ENCODE measurements at regions not wholly inside any gene's neighbourhood (a gene's known extent, or its start where the extent isn't known, plus 50 kb on each side); places are given as distances from the start of the nearest gene placed in this dataset.
A peak's percentile ranks its signal among the peaks of the same experiment; 100 is the strongest.

DNA sequence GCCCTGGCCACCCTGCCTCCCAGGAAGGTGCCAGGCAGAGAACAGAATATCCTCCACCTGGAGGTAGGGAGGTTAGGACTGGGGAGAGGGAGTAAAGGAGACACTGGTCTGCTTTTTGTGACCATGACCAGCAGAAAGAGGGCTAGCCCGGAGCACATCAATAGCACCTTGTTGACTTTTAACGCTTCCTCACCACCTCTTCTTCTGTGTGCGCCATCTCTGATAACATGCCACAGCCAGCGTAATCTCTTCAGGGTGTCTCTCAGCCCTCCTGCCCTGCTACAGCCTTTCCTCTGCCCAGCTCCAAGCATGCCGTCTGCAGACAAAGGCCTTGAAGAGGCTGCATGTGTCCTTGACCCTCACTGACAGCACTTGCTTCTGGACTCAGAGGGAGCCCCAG lies 50.9 kb upstream of the GJA5 start:
- no peak for DNase-seq

- no peak for DNase-seq
Measured at GRCh38 chr1:147811751-147812150, 51.3 kb upstream of the GJA5 start.

DNA sequence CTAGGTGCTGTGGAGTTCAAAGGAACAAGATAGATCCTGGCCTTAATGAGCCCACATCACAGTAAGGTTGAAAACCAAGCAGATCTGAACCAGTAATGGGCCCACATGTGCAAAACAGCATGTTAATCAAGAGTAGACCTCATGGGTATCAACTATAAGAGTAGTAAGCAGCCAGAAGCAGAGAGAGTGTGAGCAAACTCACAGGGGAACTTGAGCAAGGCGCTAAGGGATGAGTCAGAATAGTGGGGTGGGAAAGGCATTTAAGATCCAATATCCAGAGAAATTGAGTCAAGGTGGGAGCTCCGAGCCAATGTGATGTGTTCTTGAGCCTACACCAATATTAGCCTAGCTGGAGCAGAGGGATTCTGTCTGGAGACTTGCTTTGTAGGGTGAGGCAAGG lies 52.4 kb upstream of the GJA5 start:
- DNase-seq, result no peak

DNA sequence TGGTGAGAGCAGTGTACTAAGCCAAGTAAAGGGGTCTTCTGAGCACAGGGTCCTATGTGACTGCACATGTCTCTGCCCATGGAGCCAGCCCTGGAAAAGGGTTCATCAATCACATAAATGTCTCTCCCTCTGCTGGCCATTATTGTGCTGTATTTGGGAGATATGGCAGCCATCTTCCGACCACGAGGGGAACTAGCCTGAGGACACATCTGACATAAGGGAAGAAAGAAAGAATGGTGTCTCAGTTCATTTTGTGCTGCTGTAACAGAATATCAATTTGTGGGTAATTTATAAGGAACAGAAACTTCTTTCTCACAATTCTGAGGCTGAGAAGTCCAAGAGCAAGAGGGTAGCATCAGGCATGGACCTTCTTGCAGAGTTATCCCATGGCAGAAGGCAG lies 55.1 kb upstream of the GJA5 start:
- DNase-seq, result no peak

- DNase-seq, result no peak
Measured at GRCh38 chr1:147820761-147821297, 60.4 kb upstream of the GJA5 start.

GRCh38 chr1:147821883-147822282 lies 61.5 kb upstream of the GJA5 start:
- DNase-seq, result peak in 4 of 51 donors; percentile 1 to 17 (median 10)

GRCh38 chr1:147822292-147822691 lies 61.9 kb upstream of the GJA5 start:
- DNase-seq, result no peak

GRCh38 chr1:147824001-147824400 lies 63.6 kb upstream of the GJA5 start:
- DNase-seq, result no peak

DNA sequence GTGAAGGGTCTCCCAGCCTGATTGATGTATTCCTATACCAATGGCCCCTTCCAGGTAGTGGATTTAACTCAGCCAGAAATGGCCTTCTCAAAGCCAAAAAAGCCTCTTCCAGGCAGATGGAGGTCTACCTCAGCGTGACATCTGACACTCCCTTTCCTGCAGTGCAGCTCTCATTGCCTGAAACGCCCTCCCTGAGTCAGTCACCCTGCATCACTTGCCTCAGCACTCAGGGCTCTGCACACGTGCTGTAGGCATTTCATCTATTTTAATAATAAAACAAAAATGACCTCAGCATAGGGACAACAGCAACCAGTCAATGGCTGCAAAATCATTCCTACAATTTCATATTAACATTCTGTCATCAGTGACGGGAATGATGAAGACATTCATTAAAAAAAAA lies 64.4 kb upstream of the GJA5 start:
- DNase-seq, result no peak

DNA sequence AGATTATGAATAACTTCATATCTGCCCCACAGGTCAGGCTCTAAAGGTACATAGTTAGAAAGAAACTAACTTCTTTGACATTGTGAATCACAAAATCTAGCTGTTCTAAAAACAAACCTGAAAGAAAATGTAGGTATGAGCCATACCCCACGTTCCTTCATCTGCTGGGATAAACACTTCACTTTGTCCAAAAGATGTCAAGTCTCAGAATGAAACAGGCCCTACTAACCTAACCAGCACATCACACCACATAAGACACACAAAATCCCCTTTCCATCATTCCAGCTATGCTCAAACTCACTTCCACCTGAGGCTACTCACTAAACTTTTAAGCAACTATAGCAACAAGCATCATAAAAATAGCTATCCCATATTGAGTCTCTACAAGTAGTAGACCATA lies 65.2 kb upstream of the GJA5 start:
- DNase-seq, result no peak

GRCh38 chr1:147826259-147826658 lies 65.9 kb upstream of the GJA5 start:
- DNase-seq, result no peak

GRCh38 chr1:147833231-147833860 lies 69.2 kb upstream of the GJA8 start:
- no peak for DNase-seq

- DNase-seq, result no peak
Measured at GRCh38 chr1:147834181-147834580, 68.4 kb upstream of the GJA8 start.

GRCh38 chr1:147834810-147835209 lies 67.8 kb upstream of the GJA8 start:
- no peak for DNase-seq

DNA sequence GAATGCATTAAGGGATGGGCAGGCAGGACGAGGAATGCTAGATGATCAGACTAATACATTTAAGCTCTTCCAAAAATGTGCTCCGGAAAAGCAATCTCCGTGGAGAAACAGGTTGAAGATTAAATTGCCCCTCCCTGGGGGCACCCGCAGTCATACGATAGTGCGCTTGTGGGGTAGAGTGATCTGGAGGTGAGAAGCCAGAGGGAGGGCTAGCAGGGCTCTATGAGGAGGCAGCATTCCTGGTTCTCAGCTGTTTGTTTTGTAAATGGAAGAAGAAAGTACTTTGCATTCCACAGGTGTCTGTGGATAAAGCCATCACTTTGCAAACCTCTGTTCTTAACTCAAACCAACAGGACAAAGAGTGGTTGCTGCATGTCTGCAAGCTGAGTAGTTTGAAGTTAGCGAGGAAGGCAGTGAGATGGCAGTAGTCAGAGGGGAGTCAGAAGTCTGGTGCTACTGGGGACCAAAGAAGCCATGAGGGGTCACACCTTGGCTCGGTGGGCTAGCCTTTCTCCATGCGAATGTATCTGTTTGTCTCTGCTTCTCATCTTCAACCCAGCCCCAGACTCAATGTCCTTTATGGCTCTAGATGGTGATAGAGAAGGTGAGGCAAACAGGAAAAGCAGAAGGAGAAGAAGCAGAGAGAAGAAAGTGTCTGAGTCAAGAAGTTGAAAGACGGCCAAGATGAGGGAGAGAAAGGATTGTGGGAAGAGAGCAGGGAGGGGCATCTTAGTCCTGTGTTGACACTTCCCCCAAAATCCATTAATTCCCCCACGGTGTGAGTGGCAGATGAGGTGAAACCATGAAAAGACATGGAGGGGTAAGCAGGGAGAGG lies 65.2 kb upstream of the GJA8 start:
- no peak for DNase-seq

DNA sequence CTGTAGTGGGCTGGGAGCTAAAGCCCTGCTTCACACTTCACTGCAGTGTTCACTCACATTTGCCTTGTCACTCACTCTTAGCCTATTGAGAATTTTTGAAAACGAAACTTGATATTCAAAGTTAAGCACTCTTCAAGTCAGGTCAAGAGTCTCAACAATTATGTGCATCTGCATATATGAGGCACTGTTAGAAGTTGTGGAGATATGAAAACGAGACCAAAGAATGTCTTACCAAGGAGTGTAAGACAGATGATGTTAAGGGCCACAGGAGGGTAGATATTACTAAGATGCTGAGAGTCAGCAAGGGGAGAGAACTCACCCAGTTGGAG lies 64.7 kb upstream of the GJA8 start:
- no peak for DNase-seq

- DNase-seq, result no peak
Measured at GRCh38 chr1:147840909-147841308, 61.7 kb upstream of the GJA8 start.

GRCh38 chr1:147842578-147842977 lies 60.0 kb upstream of the GJA8 start:
- DNase-seq, result no peak

- no peak for DNase-seq
Measured at GRCh38 chr1:147843486-147843885, 59.1 kb upstream of the GJA8 start.

GRCh38 chr1:147847831-147848230 lies 54.8 kb upstream of the GJA8 start:
- DNase-seq, result no peak

DNA sequence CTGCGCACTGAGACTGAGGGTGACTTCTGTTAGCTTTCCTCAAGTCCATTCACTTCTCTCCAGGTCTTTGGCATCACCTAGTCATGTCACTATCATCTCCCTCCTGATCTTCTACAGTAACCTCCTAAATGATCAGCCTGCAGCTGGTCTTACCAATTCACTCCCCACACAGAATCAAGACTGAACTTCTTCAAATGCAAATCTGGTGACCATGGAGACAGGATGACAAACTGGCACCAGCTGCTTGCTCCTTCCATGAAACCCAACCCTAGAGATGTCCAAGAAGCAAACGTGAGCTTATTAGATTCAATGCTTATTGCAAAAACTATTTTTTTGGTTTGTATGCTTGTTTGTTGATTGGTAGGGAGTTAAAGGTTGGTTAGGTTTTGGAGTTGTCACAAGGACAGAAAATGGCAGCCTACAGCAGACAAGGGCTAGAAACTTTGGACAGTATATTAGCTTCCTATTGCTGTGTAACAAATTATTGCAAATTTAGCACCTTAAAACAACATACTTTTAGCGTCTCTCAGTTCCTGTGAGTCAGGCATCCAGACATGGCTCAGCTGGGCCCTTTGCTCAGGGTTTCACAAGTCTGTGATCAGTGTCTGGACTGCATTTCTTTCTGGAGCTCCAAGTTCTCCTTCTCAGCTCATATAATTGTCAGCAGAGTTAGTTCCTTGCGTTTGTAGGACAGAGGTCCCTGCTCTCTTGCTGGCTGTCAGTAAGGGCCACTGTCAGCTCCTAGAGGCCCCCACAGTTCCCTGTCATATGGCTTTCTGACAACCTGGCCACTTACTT lies 53.3 kb upstream of the GJA8 start:
- no peak for DNase-seq

GRCh38 chr1:147850737-147851136 lies 51.9 kb upstream of the GJA8 start:
- DNase-seq, result no peak

Data from hypothalamus (tissue), 51 donors.